ENCODE measurements at regions not wholly inside any gene's neighbourhood (a gene's known extent, or its start where the extent isn't known, plus 50 kb on each side); places are given as distances from the start of the nearest gene placed in this dataset.

- TF ChIP-seq ZBTB7A (IDR thresholded peaks at IDR 0.05; ENCODE audit: low read depth) (no peak), REST (IDR thresholded peaks at IDR 0.05; ENCODE audit: low read depth) (no peak), YY1 (IDR thresholded peaks at IDR 0.05; ENCODE audit: low read depth) (no peak), RAD21 (IDR thresholded peaks at IDR 0.05; ENCODE audit: low read depth) (peak; percentile 91), TAF1 (IDR thresholded peaks at IDR 0.05; ENCODE audit: low read depth) (no peak), MAX (IDR thresholded peaks at IDR 0.05) (no peak), EGR1 (IDR thresholded peaks at IDR 0.05) (no peak), CREB1 (IDR thresholded peaks at IDR 0.05; ENCODE audit: low read depth) (no peak)
Observed at GRCh38 chr4:77385124-77385969, 220.3 kb upstream of the CXCL13 start.
